IPS DF 6.9 (cell line): ENCODE measurements at regions not wholly inside any gene's neighbourhood (a gene's known extent, or its start where the extent isn't known, plus 50 kb on each side); places are given as distances from the start of the nearest gene placed in this dataset.
"Not testable (repeated sequence)": the region's sequence is repeated elsewhere in the genome, so short reads cannot be mapped to it uniquely, and the experiment has no call there.

Experiments
- DNase-seq: peaks from one replicate; pipeline ENCODE4 v3.0.0-alpha.2; 2013; ENCODE audit warnings: low read depth, low spot score
- H3K27ac ChIP-seq: one replicate; pipeline ENCODE4 v1.5.1; 2013; ENCODE audit warnings: low read length, control low read depth
- H3K27me3 ChIP-seq: 2 replicates; pipeline ENCODE4 v1.6.1; 2013; ENCODE audit warnings: mild to moderate bottlenecking, low read length; ENCODE audit not compliant: control insufficient read depth, insufficient read depth
- H3K36me3 ChIP-seq: 2 replicates; pipeline ENCODE4 v1.6.1; 2013; ENCODE audit warnings: low read length; ENCODE audit not compliant: control insufficient read depth, insufficient read depth
- H3K4me1 ChIP-seq: 2 replicates; pipeline ENCODE4 v1.6.1; 2013; ENCODE audit warnings: low read length; ENCODE audit not compliant: control insufficient read depth, insufficient read depth
- H3K4me3 ChIP-seq: 2 replicates; pipeline ENCODE4 v1.5.1; 2013; ENCODE audit warnings: mild to moderate bottlenecking, low read length
- H3K9me3 ChIP-seq: 2 replicates; pipeline ENCODE4 v1.6.1; 2013; ENCODE audit warnings: low read length, inconsistent platforms; ENCODE audit not compliant: control insufficient read depth, insufficient read depth
- WGBS: extraction: QIAGEN DNeasy Blood & Tissue Kit; methylation state at CpG from one replicate; pipeline ENCODE4 v1.1.7; 2013; ENCODE audit warnings: mixed read lengths, missing lambda C conversion rate; ENCODE audit not compliant: insufficient read length, insufficient coverage; 5-methylcytosine and 5-hydroxymethylcytosine counted together

DNA sequence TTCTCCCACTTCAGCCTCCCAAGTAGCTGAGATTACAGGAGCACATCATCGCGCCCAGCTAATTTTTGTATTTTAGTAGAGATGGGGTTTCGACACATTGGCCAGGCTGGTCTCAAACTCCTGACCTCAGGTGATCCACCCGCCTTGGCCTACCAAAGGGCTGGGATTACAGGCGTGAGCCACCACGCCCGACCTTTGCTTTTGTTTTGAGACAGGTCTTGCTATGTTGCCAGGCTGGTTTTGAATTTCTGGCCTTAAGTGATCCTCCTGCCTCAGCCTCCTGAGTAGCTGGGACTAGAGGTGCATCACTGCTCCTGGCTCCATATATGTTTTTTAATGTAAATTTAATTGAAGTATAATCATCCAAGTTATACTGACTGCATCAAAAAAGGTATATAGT lies 80.2 kb upstream of the NEK6 start:
- not testable (repeated sequence) for H3K4me3 ChIP-seq, H3K36me3 ChIP-seq, H3K4me1 ChIP-seq, DNase-seq, H3K27ac ChIP-seq, H3K9me3 ChIP-seq, H3K27me3 ChIP-seq
- WGBS: no CpG with 5 or more reads among the region's 7 CpGs

- H3K27me3 ChIP-seq: no peaks in the 10 kb centered on the region
- H3K27ac ChIP-seq: no peak overlapping the region
- WGBS: no CpG with 5 or more reads among the region's 19 CpGs
- H3K4me3 ChIP-seq: no peak overlapping the region
- no peaks in the 10 kb centered on the region for H3K9me3 ChIP-seq
- no peaks in the 10 kb centered on the region for H3K36me3 ChIP-seq
- DNase-seq: no peak
- no peaks in the 10 kb centered on the region for H3K4me1 ChIP-seq
These were observed 78.3 kb upstream of the NEK6 start for GRCh38 chr9:124179196-124180071.

DNA sequence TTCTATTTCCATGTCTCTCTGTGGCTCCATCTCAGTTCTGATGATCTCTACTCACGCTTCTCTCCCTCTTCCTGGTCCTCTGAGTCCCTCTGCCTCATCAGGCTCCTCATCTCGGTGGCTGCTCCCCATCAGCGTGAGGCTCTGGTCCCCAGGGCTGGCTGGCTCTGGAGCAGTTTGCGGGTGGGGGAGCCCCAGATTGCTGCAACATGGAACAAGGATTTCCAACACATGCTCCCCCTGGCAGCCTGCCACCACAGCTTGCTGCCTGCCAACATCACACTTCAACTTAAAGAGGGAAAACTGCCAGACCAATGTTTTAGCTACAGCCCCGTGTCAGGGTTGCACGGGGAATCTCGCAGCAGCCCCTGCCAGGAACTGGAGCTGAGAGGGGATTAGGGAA lies 77.2 kb upstream of the NEK6 start:
- no peaks in the 10 kb centered on the region for H3K4me1 ChIP-seq
- H3K9me3 ChIP-seq: no peaks in the 10 kb centered on the region
- no CpG with 5 or more reads among the region's 7 CpGs for WGBS
- no peak for DNase-seq
- H3K27ac ChIP-seq: no peak overlapping the region
- no peaks in the 10 kb centered on the region for H3K27me3 ChIP-seq
- H3K4me3 ChIP-seq: no peak overlapping the region
- H3K36me3 ChIP-seq: no peaks in the 10 kb centered on the region

DNA sequence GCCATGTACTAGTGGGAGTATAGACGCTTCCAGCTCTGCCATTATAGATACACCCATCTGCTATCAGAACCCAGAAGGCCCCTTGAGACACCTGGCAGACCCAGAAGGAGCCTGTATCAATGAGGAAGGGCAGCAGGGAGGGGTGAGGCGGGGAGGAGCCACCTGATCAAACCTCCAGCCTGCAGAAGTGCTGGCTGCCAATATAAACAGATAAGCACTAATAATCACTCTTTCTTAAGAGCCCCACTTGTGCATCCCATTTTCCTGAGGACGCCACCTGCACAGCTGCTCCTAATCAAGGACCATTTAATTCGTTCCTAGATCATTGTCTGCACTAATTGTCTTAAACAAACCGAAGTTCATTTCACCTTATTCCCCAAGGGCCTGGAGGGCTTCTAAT lies 75.0 kb upstream of the NEK6 start:
- no peaks in the 10 kb centered on the region for H3K27me3 ChIP-seq
- H3K9me3 ChIP-seq: no peaks in the 10 kb centered on the region
- no CpG with 5 or more reads among the region's 5 CpGs for WGBS
- no peaks in the 10 kb centered on the region for H3K4me1 ChIP-seq
- no peaks in the 10 kb centered on the region for H3K36me3 ChIP-seq
- H3K27ac ChIP-seq: no peak overlapping the region
- no peak overlapping the region for H3K4me3 ChIP-seq
- no peak for DNase-seq

- WGBS: no CpG with 5 or more reads among the region's 3 CpGs
- no peak for DNase-seq
- H3K4me3 ChIP-seq: no peak overlapping the region
- H3K36me3 ChIP-seq: no peaks in the 10 kb centered on the region
- no peaks in the 10 kb centered on the region for H3K9me3 ChIP-seq
- H3K27me3 ChIP-seq: no peaks in the 10 kb centered on the region
- H3K27ac ChIP-seq: no peak overlapping the region
- H3K4me1 ChIP-seq: no peaks in the 10 kb centered on the region
These were observed 74.0 kb upstream of the NEK6 start for GRCh38 chr9:124183772-124184171.

GRCh38 chr9:124185413-124185812 lies 72.3 kb upstream of the NEK6 start:
- no peak overlapping the region for H3K27ac ChIP-seq
- WGBS: no CpG with 5 or more reads among the region's 5 CpGs
- DNase-seq: no peak

DNA sequence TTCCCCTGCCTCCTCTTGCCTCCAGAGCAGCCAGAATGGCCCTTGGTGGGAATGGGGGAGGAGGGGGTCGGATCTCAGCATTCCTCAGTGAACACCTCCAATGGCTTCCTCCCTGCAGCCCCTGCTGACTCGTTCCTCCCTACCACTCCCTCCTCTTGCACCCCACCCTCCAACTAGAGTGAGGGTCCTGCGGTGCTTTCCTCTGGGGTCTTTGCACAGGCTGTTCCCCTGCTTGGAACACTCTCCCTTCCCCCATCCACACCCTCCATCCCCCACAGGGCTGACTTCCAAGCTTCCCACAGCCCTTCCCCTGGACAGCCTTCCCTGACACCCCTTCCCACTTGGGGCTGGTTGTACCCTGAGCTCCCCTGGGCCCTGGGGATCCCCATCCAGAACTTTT lies 70.4 kb upstream of the NEK6 start:
- H3K4me3 ChIP-seq: no peak overlapping the region
- no peak overlapping the region for H3K27ac ChIP-seq
- H3K4me1 ChIP-seq: no peaks in the 10 kb centered on the region
- no peak for DNase-seq
- no peaks in the 10 kb centered on the region for H3K36me3 ChIP-seq
- no peaks in the 10 kb centered on the region for H3K27me3 ChIP-seq
- no CpG with 5 or more reads among the region's 3 CpGs for WGBS
- no peaks in the 10 kb centered on the region for H3K9me3 ChIP-seq

More at GRCh38 chr9:124185413-124185812, 72.3 kb upstream of the NEK6 start:
- H3K27me3 ChIP-seq: no peaks in the 10 kb centered on the region
- no peaks in the 10 kb centered on the region for H3K9me3 ChIP-seq
- no peaks in the 10 kb centered on the region for H3K36me3 ChIP-seq
- no peak overlapping the region for H3K4me3 ChIP-seq
- H3K4me1 ChIP-seq: no peaks in the 10 kb centered on the region

DNA sequence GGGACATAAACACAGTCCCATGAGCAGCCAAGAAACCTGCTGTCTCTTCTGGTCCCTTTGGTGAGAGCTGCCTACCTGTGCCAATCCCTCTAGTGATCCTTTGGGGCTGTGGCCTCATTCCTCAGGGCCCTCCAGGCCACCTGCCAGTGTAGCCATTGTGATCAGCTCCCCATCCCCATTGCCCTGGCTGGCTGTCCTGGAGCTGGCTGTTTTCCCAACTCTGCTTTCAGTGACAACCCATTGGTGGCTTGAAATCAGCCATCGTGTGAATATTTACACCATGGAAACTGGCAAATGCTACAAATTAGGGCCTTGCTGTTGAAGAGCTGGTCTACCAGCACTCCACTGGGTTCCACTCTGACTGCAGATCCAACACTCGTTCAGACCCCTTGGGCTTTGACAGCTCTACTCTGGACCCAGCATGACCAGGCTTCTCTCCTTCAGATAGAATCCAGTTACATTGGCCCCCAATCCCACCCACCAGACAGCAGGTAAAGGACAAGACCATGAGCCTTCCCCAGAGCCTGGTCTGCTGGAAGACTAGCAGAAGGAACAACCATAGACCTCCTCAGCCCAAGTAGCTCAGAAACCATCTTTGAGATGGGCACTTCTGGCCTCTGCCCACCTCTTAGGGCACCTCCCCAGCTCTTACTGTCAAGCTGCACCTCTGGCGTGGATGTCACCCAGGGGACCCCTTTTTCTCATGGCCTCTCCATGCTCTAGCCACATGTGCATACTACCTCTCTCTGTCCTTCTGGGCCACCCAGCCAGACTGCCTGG lies 69.2 kb upstream of the NEK6 start:
- no peaks in the 10 kb centered on the region for H3K36me3 ChIP-seq
- DNase-seq: no peak
- H3K27me3 ChIP-seq: no peaks in the 10 kb centered on the region
- no peaks in the 10 kb centered on the region for H3K9me3 ChIP-seq
- H3K27ac ChIP-seq: no peak overlapping the region
- H3K4me1 ChIP-seq: no peaks in the 10 kb centered on the region
- WGBS: no CpG with 5 or more reads among the region's 3 CpGs
- no peak overlapping the region for H3K4me3 ChIP-seq

GRCh38 chr9:124190761-124191160 lies 67.0 kb upstream of the NEK6 start:
- Histone ChIP-seq H3K27ac (no peak overlapping the region), H3K4me3 (no peak overlapping the region), H3K36me3 (no peaks in the 10 kb centered on the region), H3K4me1 (no peaks in the 10 kb centered on the region), H3K9me3 (no peaks in the 10 kb centered on the region), H3K27me3 (no peaks in the 10 kb centered on the region)
- WGBS: no CpG with 5 or more reads among the region's 10 CpGs
- DNase-seq: no peak

DNA sequence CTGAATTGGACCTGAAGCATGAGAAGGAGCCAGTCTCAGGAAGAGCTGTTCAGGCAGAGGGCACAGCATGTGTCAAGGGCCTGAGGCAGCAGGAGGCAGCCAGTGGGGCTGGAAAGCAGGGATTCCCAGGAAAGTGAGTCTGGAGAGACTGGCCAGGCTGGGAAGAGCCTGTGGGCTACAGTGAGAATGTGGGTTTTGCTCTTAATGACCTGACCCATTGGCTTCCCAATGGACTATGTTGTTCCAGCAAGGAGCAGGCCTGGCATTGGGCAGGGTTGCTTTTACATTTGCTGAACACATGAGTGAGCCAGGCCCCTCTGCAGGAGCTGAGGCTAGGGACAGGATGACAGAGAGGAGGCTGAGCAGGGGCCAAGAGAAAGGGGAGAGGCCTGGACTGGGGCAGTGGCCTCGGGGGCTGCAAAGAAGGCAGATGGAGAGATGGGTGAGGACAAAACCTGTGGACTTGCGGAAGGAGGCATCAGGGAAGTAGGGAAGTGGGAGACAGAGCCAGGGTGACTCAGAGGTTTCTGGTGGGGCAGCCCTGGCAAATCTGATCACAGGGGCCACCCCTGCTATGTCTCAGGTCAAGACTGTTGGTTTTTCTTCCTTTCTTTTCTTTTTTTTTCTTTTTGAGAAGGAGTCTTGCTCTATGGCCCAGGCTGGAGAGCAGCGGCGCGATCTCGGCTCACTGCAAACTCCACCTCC lies 65.9 kb upstream of the NEK6 start:
- H3K4me3 ChIP-seq: no peak overlapping the region
- no peaks in the 10 kb centered on the region for H3K27me3 ChIP-seq
- no peak overlapping the region for H3K27ac ChIP-seq
- no CpG with 5 or more reads among the region's 6 CpGs for WGBS
- H3K36me3 ChIP-seq: no peaks in the 10 kb centered on the region
- DNase-seq: no peak
- H3K9me3 ChIP-seq: no peaks in the 10 kb centered on the region
- H3K4me1 ChIP-seq: no peaks in the 10 kb centered on the region
